Globus pallidus (tissue), 1 donor: ENCODE measurements at regions not wholly inside any gene's neighbourhood (a gene's known extent, or its start where the extent isn't known, plus 50 kb on each side); places are given as distances from the start of the nearest gene placed in this dataset.
"Not testable (repeated sequence)": the region's sequence is repeated elsewhere in the genome, so short reads cannot be mapped to it uniquely, and the experiment has no call there.

Experiments
- DNase-seq: peaks from one replicate; pipeline ENCODE4 v3.0.0-alpha.2; 2015; ENCODE audit warnings: low spot score

GRCh38 chr12:108423486-108423885, 84.4 kb upstream of the CMKLR1 start:
- no peak for DNase-seq

- not testable (repeated sequence) for DNase-seq
Measured at GRCh38 chr12:108421082-108421481, 82.0 kb upstream of the CMKLR1 start.

GRCh38 chr12:108420421-108420820, 81.3 kb upstream of the CMKLR1 start:
- DNase-seq: not testable (repeated sequence)

- DNase-seq: no peak
Measured at GRCh38 chr12:108419949-108420348, 80.8 kb upstream of the CMKLR1 start.

GRCh38 chr12:108418164-108418890, 79.2 kb upstream of the CMKLR1 start:
- DNase-seq: no peak

GRCh38 chr12:108414021-108414420, 74.9 kb upstream of the CMKLR1 start:
- DNase-seq: no peak

GRCh38 chr12:108410689-108411088, 71.6 kb upstream of the CMKLR1 start:
- no peak for DNase-seq

GRCh38 chr12:108409481-108409880, 70.4 kb upstream of the CMKLR1 start:
- DNase-seq: no peak

- no peak for DNase-seq
Measured at GRCh38 chr12:108403952-108404351, 64.8 kb upstream of the CMKLR1 start.

- DNase-seq: no peak
Measured at GRCh38 chr12:108401964-108402363, 62.9 kb upstream of the CMKLR1 start.

GRCh38 chr12:108400900-108401480, 61.9 kb upstream of the CMKLR1 start:
- DNase-seq: no peak

GRCh38 chr12:108400481-108400880, 61.4 kb upstream of the CMKLR1 start:
- DNase-seq: no peak

GRCh38 chr12:108400056-108400455, 60.9 kb upstream of the CMKLR1 start:
- no peak for DNase-seq

GRCh38 chr12:108399514-108399913, 60.4 kb upstream of the CMKLR1 start:
- peak; percentile 21 for DNase-seq

GRCh38 chr12:108394196-108394595, 55.1 kb upstream of the CMKLR1 start:
- no peak for DNase-seq

GRCh38 chr12:108392284-108392683, 53.2 kb upstream of the CMKLR1 start:
- no peak for DNase-seq

- DNase-seq: no peak
Measured at GRCh38 chr12:108390495-108391203, 51.5 kb upstream of the CMKLR1 start.

GRCh38 chr12:108389544-108389943, 50.4 kb upstream of the CMKLR1 start:
- DNase-seq: no peak
